ENCODE measurements at regions not wholly inside any gene's neighbourhood (a gene's known extent, or its start where the extent isn't known, plus 50 kb on each side); places are given as distances from the start of the nearest gene placed in this dataset.
A peak's percentile ranks its signal among the peaks of the same experiment; 100 is the strongest.
"Not testable (repeated sequence)": the region's sequence is repeated elsewhere in the genome, so short reads cannot be mapped to it uniquely, and the experiment has no call there.

GRCh38 chr7:115338016-115338415 lies 416.1 kb downstream of the MDFIC start:
- no peak for DNase-seq

- DNase-seq = no peak
Measured at GRCh38 chr7:115332691-115333090, 410.8 kb downstream of the MDFIC start.

GRCh38 chr7:115329006-115329405 lies 407.1 kb downstream of the MDFIC start:
- no peak for DNase-seq

- DNase-seq = no peak
Measured at GRCh38 chr7:115328018-115328417, 406.1 kb downstream of the MDFIC start.

GRCh38 chr7:115327326-115327725 lies 405.4 kb downstream of the MDFIC start:
- no peak for DNase-seq

- no peak for DNase-seq
Measured at GRCh38 chr7:115319541-115319940, 397.6 kb downstream of the MDFIC start.

GRCh38 chr7:115310316-115310715 lies 388.4 kb downstream of the MDFIC start:
- DNase-seq = not testable (repeated sequence)

GRCh38 chr7:115306586-115306985 lies 384.7 kb downstream of the MDFIC start:
- no peak for DNase-seq

- peak; percentile 3 for DNase-seq
Measured at GRCh38 chr7:115300231-115300870, 378.5 kb downstream of the MDFIC start.

GRCh38 chr7:115299397-115300037 lies 377.6 kb downstream of the MDFIC start:
- DNase-seq = no peak

GRCh38 chr7:115297656-115298055 lies 375.8 kb downstream of the MDFIC start:
- DNase-seq = peak; percentile 73

GRCh38 chr7:115293628-115294240 lies 371.8 kb downstream of the MDFIC start:
- DNase-seq = no peak

- DNase-seq = no peak
Measured at GRCh38 chr7:115292381-115292780, 370.5 kb downstream of the MDFIC start.

GRCh38 chr7:115289971-115290370 lies 368.1 kb downstream of the MDFIC start:
- DNase-seq = no peak

GRCh38 chr7:115276791-115277190 lies 354.9 kb downstream of the MDFIC start:
- DNase-seq = no peak

- DNase-seq = not testable (repeated sequence)
Measured at GRCh38 chr7:115273855-115274254, 352.0 kb downstream of the MDFIC start.

GRCh38 chr7:115273139-115273772 lies 351.4 kb downstream of the MDFIC start:
- no peak for DNase-seq

GRCh38 chr7:115271332-115272235 lies 349.7 kb downstream of the MDFIC start:
- DNase-seq = no peak

- no peak for DNase-seq
Measured at GRCh38 chr7:115269486-115269885, 347.6 kb downstream of the MDFIC start.

GRCh38 chr7:115267503-115267902 lies 345.6 kb downstream of the MDFIC start:
- DNase-seq = no peak

- DNase-seq = no peak
Measured at GRCh38 chr7:115260381-115260780, 338.5 kb downstream of the MDFIC start.

GRCh38 chr7:115252461-115252860 lies 330.6 kb downstream of the MDFIC start:
- DNase-seq = no peak

GRCh38 chr7:115249080-115249479 lies 327.2 kb downstream of the MDFIC start:
- peak; percentile 22 for DNase-seq
